Activated T-cell treated with anti-CD3 and anti-CD28 coated beads, Interleukin-2, amount 50 U/mL, for 24 hours (primary cell): ENCODE measurements at regions not wholly inside any gene's neighbourhood (a gene's known extent, or its start where the extent isn't known, plus 50 kb on each side); places are given as distances from the start of the nearest gene placed in this dataset.

Experiments used
- DNase-seq: peaks from one replicate; pipeline ENCODE4 v3.0.0-alpha.2; 2020
- H3K27ac Mint-ChIP-seq: 2 replicates; pipeline ENCODE4 v1.8.0; 2020; ENCODE audit warnings: mild to moderate bottlenecking, mixed read lengths
- H3K27me3 Mint-ChIP-seq: 2 replicates; pipeline ENCODE4 v1.8.0; 2020; ENCODE audit warnings: mixed read lengths
- H3K36me3 Mint-ChIP-seq: 2 replicates; pipeline ENCODE4 v1.8.0; 2020; ENCODE audit warnings: low read depth, mixed read lengths
- H3K4me1 Mint-ChIP-seq: 2 replicates; pipeline ENCODE4 v1.8.0; 2020; ENCODE audit warnings: low read depth, mixed read lengths
- H3K4me3 Mint-ChIP-seq: 2 replicates; pipeline ENCODE4 v1.8.0; 2020; ENCODE audit warnings: mild to moderate bottlenecking, moderate library complexity, mixed read lengths
- H3K9me3 Mint-ChIP-seq: 2 replicates; pipeline ENCODE4 v1.8.0; 2020; ENCODE audit warnings: mixed read lengths

GRCh38 chr2:16615687-16616615 lies 49.7 kb downstream of the CYRIA start:
- H3K27ac Mint-ChIP-seq = no peak overlapping the region
- H3K4me3 Mint-ChIP-seq = no peak overlapping the region
- no peak for DNase-seq
- peaks cover 26% of the 10 kb centered on the region for H3K27me3 Mint-ChIP-seq
- H3K9me3 Mint-ChIP-seq = no peaks in the 10 kb centered on the region
- H3K4me1 Mint-ChIP-seq = no peaks in the 10 kb centered on the region
- H3K36me3 Mint-ChIP-seq = no peaks in the 10 kb centered on the region

DNA sequence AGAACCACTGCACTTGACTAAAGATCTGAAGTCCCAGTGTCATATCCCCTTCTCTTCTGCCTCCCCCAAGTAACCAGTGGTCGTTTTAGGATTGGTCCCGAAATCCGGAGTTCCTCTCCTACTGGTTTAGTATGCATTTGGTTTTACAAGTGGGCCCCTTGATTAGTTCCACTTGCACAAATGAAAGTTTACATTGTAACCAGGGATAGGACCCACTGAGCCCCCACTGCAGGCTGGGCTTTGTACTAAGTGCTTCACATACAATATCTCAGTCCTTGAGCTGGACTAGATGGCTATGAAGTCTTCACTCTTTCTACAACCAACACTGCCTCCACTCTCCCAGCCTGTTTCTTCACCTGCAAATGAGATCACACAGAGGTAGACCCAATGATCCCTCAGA lies 50.4 kb downstream of the CYRIA start:
- Mint-ChIP-seq H3K4me3 (no peak overlapping the region), H3K4me1 (no peaks in the 10 kb centered on the region), H3K36me3 (no peaks in the 10 kb centered on the region), H3K27ac (no peak overlapping the region), H3K27me3 (peaks cover 26% of the 10 kb centered on the region), H3K9me3 (no peaks in the 10 kb centered on the region)
- no peak for DNase-seq

DNA sequence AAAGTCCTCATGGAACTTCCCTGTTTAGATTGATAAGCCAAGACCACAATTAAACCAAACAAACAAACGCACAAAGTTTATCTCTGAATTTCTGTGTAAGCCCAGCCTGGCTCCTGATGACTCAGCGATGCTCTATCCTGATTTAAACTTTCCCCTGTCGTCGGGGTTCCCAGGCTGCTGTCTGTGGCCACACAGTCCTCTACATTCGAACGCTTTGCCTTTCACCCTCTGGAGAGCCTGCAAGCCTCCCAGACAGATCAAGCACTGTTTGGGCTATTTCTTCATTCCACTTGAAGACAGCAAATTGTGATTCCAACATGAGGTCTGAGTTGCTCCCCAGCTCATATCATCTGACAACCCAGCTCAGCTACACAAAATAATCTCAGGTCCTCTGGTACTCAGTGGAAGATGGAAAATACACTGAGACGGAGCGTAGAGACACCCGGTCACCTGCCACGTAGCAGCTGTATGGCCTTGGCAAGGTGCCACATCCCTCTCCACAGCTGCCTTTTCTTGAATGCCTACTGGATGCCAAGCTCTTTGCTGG lies 51.2 kb downstream of the CYRIA start:
- no peaks in the 10 kb centered on the region for H3K9me3 Mint-ChIP-seq
- DNase-seq = no peak
- H3K4me1 Mint-ChIP-seq = no peaks in the 10 kb centered on the region
- H3K27ac Mint-ChIP-seq = no peak overlapping the region
- peaks cover 26% of the 10 kb centered on the region for H3K27me3 Mint-ChIP-seq
- no peak overlapping the region for H3K4me3 Mint-ChIP-seq
- no peaks in the 10 kb centered on the region for H3K36me3 Mint-ChIP-seq

DNA sequence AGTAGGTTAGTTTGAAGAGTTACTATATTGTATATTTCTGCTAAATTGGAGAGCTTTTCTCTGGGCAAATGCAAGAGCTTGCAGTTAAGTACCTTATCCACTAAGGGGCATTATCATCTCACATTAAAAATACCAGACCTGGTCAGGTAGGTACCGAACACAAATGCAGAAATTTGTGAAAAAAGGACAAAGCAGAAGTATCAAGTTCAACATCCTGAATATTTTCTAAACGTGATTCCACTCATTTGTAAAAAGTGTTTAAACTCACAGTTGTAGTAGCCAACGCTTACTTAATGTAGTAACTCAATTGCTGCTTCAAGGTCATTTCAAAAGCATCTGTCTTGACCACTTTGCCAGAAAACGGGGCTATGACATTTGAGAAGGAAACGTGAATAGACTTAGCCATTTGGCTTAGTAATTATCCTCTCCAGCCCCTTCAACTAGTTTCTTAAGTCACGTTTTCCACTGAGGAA lies 52.1 kb downstream of the CYRIA start:
- no peaks in the 10 kb centered on the region for H3K36me3 Mint-ChIP-seq
- no peaks in the 10 kb centered on the region for H3K9me3 Mint-ChIP-seq
- peaks cover 26% of the 10 kb centered on the region for H3K27me3 Mint-ChIP-seq
- no peak for DNase-seq
- no peak overlapping the region for H3K27ac Mint-ChIP-seq
- peaks cover 7% of the 10 kb centered on the region for H3K4me1 Mint-ChIP-seq
- H3K4me3 Mint-ChIP-seq = no peak overlapping the region

- Mint-ChIP-seq H3K27ac (no peak overlapping the region), H3K4me1 (peaks cover 11% of the 10 kb centered on the region), H3K36me3 (no peaks in the 10 kb centered on the region), H3K9me3 (no peaks in the 10 kb centered on the region), H3K27me3 (peaks cover 26% of the 10 kb centered on the region), H3K4me3 (no peak overlapping the region)
- no peak for DNase-seq
Observed at GRCh38 chr2:16612490-16612889, 53.1 kb downstream of the CYRIA start.

DNA sequence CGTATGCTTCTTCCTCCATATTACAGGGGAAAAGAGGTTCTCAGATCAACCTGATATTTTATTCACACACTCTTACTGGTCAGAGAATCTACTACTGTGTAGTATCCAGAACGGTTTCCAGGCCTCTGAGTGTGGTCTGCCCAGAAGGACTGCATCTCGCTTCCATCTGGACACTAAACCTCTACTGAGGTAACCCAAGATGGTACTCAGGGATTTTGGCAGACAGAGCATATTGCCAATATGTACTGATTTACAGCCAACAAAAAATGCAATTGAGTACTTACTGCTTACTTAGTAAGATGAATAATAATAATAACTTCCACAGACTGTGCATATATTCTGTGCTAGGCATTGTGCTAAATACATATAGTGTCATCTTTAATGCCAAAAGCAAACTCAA lies 55.8 kb downstream of the CYRIA start:
- H3K4me3 Mint-ChIP-seq = no peak overlapping the region
- DNase-seq = no peak
- H3K36me3 Mint-ChIP-seq = no peaks in the 10 kb centered on the region
- H3K9me3 Mint-ChIP-seq = no peaks in the 10 kb centered on the region
- H3K4me1 Mint-ChIP-seq = peaks cover 11% of the 10 kb centered on the region
- H3K27ac Mint-ChIP-seq = no peak overlapping the region
- H3K27me3 Mint-ChIP-seq = peaks cover 16% of the 10 kb centered on the region

GRCh38 chr2:16608661-16609643 lies 56.7 kb downstream of the CYRIA start:
- H3K4me1 Mint-ChIP-seq = peaks cover 11% of the 10 kb centered on the region
- peak overlapping the region; percentile 78 for H3K4me3 Mint-ChIP-seq
- no peaks in the 10 kb centered on the region for H3K36me3 Mint-ChIP-seq
- peaks cover 8% of the 10 kb centered on the region for H3K27me3 Mint-ChIP-seq
- peak overlapping the region; percentile 58 for H3K27ac Mint-ChIP-seq
- H3K9me3 Mint-ChIP-seq = no peaks in the 10 kb centered on the region
- peak; percentile 93 for DNase-seq

- no peak for DNase-seq
- Mint-ChIP-seq H3K36me3 (no peaks in the 10 kb centered on the region), H3K4me1 (peaks cover 11% of the 10 kb centered on the region), H3K9me3 (no peaks in the 10 kb centered on the region), H3K4me3 (no peak overlapping the region), H3K27ac (no peak overlapping the region), H3K27me3 (peaks cover 5% of the 10 kb centered on the region)
Observed at GRCh38 chr2:16607301-16607700, 58.3 kb downstream of the CYRIA start.

DNA sequence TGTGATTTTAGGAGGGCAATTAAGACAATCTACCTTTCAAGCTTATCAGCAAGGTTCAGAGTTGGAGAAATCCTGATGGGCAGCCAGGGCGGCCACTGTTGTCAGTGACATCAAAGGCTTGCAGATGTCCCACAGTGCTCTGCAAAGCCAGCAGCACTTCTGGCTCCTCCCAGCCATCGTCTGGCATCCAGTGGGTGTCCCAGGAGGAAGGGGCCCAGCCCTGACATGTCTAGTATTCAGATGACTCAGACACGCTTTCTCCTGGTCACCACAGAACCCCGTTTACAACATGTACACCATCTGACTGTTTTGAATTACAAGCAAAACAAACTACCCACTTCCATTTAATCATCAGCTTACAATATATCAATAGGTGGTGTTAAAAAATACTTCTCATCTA lies 61.4 kb downstream of the CYRIA start:
- Mint-ChIP-seq H3K4me1 (peaks cover 9% of the 10 kb centered on the region), H3K36me3 (no peaks in the 10 kb centered on the region), H3K9me3 (no peaks in the 10 kb centered on the region), H3K4me3 (no peak overlapping the region), H3K27ac (no peak overlapping the region), H3K27me3 (peaks cover 15% of the 10 kb centered on the region)
- no peak for DNase-seq

- DNase-seq = no peak
- H3K4me3 Mint-ChIP-seq = no peak overlapping the region
- no peaks in the 10 kb centered on the region for H3K27me3 Mint-ChIP-seq
- no peak overlapping the region for H3K27ac Mint-ChIP-seq
- no peaks in the 10 kb centered on the region for H3K4me1 Mint-ChIP-seq
- H3K9me3 Mint-ChIP-seq = no peaks in the 10 kb centered on the region
- no peaks in the 10 kb centered on the region for H3K36me3 Mint-ChIP-seq
Observed at GRCh38 chr2:16591370-16591933, 74.2 kb downstream of the CYRIA start.

- Mint-ChIP-seq H3K9me3 (no peaks in the 10 kb centered on the region), H3K27me3 (no peaks in the 10 kb centered on the region), H3K27ac (no peak overlapping the region), H3K4me3 (no peak overlapping the region), H3K4me1 (no peaks in the 10 kb centered on the region), H3K36me3 (no peaks in the 10 kb centered on the region)
- no peak for DNase-seq
Observed at GRCh38 chr2:16589465-16589864, 76.2 kb downstream of the CYRIA start.

GRCh38 chr2:16588565-16588964 lies 77.1 kb downstream of the CYRIA start:
- H3K27ac Mint-ChIP-seq = no peak overlapping the region

GRCh38 chr2:16587601-16588000 lies 78.0 kb downstream of the CYRIA start:
- no peak for DNase-seq
- Mint-ChIP-seq H3K27ac (no peak overlapping the region), H3K27me3 (no peaks in the 10 kb centered on the region), H3K9me3 (no peaks in the 10 kb centered on the region), H3K36me3 (no peaks in the 10 kb centered on the region), H3K4me1 (no peaks in the 10 kb centered on the region), H3K4me3 (no peak overlapping the region)

More at GRCh38 chr2:16588565-16588964, 77.1 kb downstream of the CYRIA start:
- DNase-seq = no peak
- no peaks in the 10 kb centered on the region for H3K27me3 Mint-ChIP-seq
- no peaks in the 10 kb centered on the region for H3K9me3 Mint-ChIP-seq
- H3K4me1 Mint-ChIP-seq = no peaks in the 10 kb centered on the region
- no peak overlapping the region for H3K4me3 Mint-ChIP-seq
- no peaks in the 10 kb centered on the region for H3K36me3 Mint-ChIP-seq

- H3K36me3 Mint-ChIP-seq = no peaks in the 10 kb centered on the region
Observed at GRCh38 chr2:16584824-16585540, 80.7 kb downstream of the CYRIA start.

More at GRCh38 chr2:16584824-16585540, 80.7 kb downstream of the CYRIA start:
- Mint-ChIP-seq H3K4me1 (no peaks in the 10 kb centered on the region), H3K27ac (no peak overlapping the region), H3K27me3 (no peaks in the 10 kb centered on the region), H3K4me3 (no peak overlapping the region), H3K9me3 (no peaks in the 10 kb centered on the region)
- no peak for DNase-seq
